Stomach (tissue), 4 donors: ENCODE measurements at regions not wholly inside any gene's neighbourhood (a gene's known extent, or its start where the extent isn't known, plus 50 kb on each side); places are given as distances from the start of the nearest gene placed in this dataset.

Source experiments
- CTCF ChIP-seq, 7 experiments: fragments of 450-650 bp in 4 of 7; fragments of 200-600 bp in 3 of 7; sonication (generic) in 3 of 7; IDR thresholded peaks; one replicate each; pipeline ENCODE4 v1.5.1; 2016 to 2019; ENCODE audit warnings: antibody characterized with exemption in 7 of 7, control low read depth in 2 of 7, mild to moderate bottlenecking in 1 of 7
- EP300 ChIP-seq: sonication (generic); formaldehyde crosslinking; IDR thresholded peaks from one replicate; pipeline ENCODE4 v1.6.1; 2017; ENCODE audit warnings: antibody characterized with exemption

DNA sequence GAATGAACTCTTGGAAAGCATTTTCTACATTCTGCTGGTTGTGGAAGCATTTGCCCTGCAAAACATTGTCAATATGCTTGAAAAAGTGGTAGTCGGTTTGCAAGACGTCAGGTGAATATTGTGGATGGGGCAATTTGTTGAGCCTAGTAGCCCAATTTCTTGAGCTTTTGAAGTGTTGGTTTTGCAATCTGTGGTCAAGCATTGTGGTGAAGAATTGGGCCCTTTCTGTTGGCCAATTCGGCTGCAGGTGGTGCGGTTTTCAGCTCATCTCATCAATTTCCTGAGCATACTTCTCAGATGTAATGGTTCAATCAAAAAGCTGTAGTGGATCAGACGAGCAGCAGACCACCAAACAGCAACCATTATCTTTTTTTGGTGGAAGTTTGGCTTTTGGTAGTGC, 426.8 kb upstream of the CDH9 start:
- TF ChIP-seq CTCF (IDR thresholded peaks at IDR 0.05) (no peak), EP300 (no peak)
